Tibial nerve (tissue), 4 donors: ENCODE measurements at regions not wholly inside any gene's neighbourhood (a gene's known extent, or its start where the extent isn't known, plus 50 kb on each side); places are given as distances from the start of the nearest gene placed in this dataset.

Experiments used
- DNase-seq, 2 donors: peaks; one replicate each; pipeline ENCODE4 v3.0.0-alpha.2; 2019; ENCODE audit warnings: low spot score in 2 of 2
- H3K27ac ChIP-seq, 4 donors: fragments of 200-600 bp; sonication (generic) in 3 of 4; one replicate each; pipeline ENCODE4 v1.5.1; 2017 to 2019; ENCODE audit warnings: mild to moderate bottlenecking in 1 of 4
- H3K27me3 ChIP-seq, 2 donors: fragments of 200-600 bp; sonication (generic) in 1 of 2; one replicate each; pipeline versions ENCODE4 v1.5.1 to v1.6.0; 2017 to 2019
- H3K36me3 ChIP-seq, 3 donors: fragments of 200-600 bp; sonication (generic); one replicate each; pipeline ENCODE4 v1.5.1; 2018 to 2019
- H3K4me1 ChIP-seq, 4 donors: fragments of 200-600 bp; sonication (generic) in 3 of 4; one replicate each; pipeline ENCODE4 v1.5.1; 2017 to 2019
- H3K4me3 ChIP-seq, 4 donors: fragments of 200-600 bp; sonication (generic) in 3 of 4; one replicate each; pipeline ENCODE4 v1.5.1; 2017 to 2019; ENCODE audit warnings: mild to moderate bottlenecking in 1 of 4, moderate library complexity in 1 of 4
- H3K9me3 ChIP-seq, 4 donors: fragments of 200-600 bp; sonication (generic) in 3 of 4; one replicate each; pipeline ENCODE4 v1.5.1; 2017 to 2019
- EP300 ChIP-seq, 2 donors: sonication (generic); formaldehyde crosslinking; IDR thresholded peaks; one replicate each; pipeline ENCODE4 v1.6.1; 2017; ENCODE audit warnings: antibody characterized with exemption in 2 of 2, mild to moderate bottlenecking in 1 of 2
- POLR2A ChIP-seq, 2 donors: fragments of 450-650 bp; IDR thresholded peaks; one replicate each; pipeline ENCODE4 v1.6.1; 2017; ENCODE audit warnings: antibody characterized with exemption in 2 of 2, mild to moderate bottlenecking in 2 of 2, moderate library complexity in 2 of 2
- WGBS, 2 donors: methylation state at CpG; one replicate each; pipeline ENCODE4 v1.1.5; 2018; 5-methylcytosine and 5-hydroxymethylcytosine counted together
- TF ChIP-seq, protein P1 (sequence below), 5 experiments: fragments of 200-600 bp in 3 of 5; fragments of 450-650 bp in 2 of 5; sonication (generic) in 3 of 5; IDR thresholded peaks; one replicate each; pipeline ENCODE4 v1.5.1; 2016 to 2019; ENCODE audit warnings: antibody characterized with exemption in 5 of 5, mild to moderate bottlenecking in 3 of 5, moderate library complexity in 2 of 5

DNA sequence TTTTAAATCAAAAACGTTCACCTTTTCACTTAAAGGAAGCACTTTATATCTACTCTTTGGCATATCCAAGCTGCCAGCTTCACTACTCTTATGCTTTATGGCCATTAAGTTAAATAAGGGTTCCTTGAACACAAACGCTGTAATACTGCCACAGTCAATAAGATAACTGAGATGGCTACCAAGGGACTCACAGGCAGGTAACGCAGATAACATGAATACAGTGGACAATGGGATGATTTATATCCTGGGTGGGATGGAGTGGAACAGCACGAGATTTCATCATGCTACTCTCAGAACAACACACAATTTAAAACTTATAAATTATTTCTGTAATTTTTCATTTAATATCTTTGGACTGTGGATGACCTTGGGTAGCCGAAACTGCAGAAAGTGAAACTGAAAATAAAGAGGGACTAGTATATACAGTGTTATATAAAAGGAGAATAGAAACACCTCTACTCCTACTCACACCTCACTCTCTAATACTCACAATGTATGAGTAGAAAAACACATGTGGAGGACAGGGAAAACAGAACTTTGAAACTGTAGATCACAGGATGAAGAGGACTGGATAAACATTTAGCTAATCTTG, 367.3 kb downstream of the C12orf50 start:
- TF ChIP-seq POLR2A (IDR thresholded peaks at IDR 0.05) = no peak
- Histone ChIP-seq H3K9me3 (no peaks in the 10 kb centered on the region), H3K27me3 (no peaks in the 10 kb centered on the region), H3K4me3 (peak overlapping the region in 1 of 4 donors; percentile 6), H3K36me3 (no peaks in the 10 kb centered on the region), H3K4me1 (peaks cover 0 to 8% (median 0%) of the 10 kb centered on the region in 4 donors), H3K27ac (no peak overlapping the region)
- WGBS, 2 donors = 61 to 64% methylated on average over 5 of the region's 5 CpGs
- DNase-seq = no peak

DNA sequence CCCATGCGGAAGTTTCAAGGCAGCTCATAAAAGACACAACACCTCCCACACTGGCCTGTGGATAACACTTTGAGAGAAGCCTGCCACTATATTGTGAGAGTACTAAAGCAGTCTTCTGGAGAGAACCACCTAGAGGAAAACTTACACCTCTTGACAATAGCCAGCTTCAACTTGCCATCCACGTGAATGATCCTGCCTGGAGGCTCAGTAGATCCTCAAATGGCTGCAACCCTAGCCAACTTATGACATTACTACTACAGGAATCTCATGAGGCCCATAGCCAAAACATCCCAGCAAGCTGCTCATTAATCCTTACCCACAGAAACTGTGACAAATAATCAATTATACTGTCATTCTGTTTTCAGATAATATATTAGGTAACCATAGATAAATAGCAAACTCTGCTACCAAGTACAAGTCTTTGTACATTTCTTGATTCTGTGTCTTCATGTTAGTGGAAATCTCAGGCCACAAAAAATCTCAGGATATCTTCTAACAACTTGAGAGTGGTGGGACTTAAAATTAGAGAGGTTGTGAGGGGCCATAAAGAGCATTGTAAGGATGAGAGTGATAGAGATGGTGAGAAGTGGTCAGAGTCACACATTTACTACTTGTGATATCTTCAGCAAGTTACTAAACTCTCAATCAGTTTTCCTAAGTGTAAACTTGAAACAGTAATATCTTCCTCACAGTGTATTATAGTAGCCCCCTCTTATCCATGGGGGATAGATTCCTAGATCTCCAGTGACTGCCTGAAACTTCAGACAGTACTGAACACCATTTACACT, 368.0 kb downstream of the C12orf50 start:
- H3K36me3 ChIP-seq = no peaks in the 10 kb centered on the region
- 68 to 69% methylated on average over 2 of the region's 2 CpGs for WGBS, 2 donors
- no peak overlapping the region for H3K27ac ChIP-seq
- H3K27me3 ChIP-seq = no peaks in the 10 kb centered on the region
- TF ChIP-seq POLR2A (IDR thresholded peaks at IDR 0.05) = no peak
- TF ChIP-seq EP300 (IDR thresholded peaks at IDR 0.05) = no peak
- TF ChIP-seq, protein P1, sequence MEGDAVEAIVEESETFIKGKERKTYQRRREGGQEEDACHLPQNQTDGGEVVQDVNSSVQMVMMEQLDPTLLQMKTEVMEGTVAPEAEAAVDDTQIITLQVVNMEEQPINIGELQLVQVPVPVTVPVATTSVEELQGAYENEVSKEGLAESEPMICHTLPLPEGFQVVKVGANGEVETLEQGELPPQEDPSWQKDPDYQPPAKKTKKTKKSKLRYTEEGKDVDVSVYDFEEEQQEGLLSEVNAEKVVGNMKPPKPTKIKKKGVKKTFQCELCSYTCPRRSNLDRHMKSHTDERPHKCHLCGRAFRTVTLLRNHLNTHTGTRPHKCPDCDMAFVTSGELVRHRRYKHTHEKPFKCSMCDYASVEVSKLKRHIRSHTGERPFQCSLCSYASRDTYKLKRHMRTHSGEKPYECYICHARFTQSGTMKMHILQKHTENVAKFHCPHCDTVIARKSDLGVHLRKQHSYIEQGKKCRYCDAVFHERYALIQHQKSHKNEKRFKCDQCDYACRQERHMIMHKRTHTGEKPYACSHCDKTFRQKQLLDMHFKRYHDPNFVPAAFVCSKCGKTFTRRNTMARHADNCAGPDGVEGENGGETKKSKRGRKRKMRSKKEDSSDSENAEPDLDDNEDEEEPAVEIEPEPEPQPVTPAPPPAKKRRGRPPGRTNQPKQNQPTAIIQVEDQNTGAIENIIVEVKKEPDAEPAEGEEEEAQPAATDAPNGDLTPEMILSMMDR (IDR thresholded peaks at IDR 0.05) = no peak
- peaks cover 0 to 8% (median 0%) of the 10 kb centered on the region in 4 donors for H3K4me1 ChIP-seq
- no peak for DNase-seq
- H3K4me3 ChIP-seq = peak overlapping the region in 1 of 4 donors; percentile 6
- H3K9me3 ChIP-seq = no peaks in the 10 kb centered on the region

DNA sequence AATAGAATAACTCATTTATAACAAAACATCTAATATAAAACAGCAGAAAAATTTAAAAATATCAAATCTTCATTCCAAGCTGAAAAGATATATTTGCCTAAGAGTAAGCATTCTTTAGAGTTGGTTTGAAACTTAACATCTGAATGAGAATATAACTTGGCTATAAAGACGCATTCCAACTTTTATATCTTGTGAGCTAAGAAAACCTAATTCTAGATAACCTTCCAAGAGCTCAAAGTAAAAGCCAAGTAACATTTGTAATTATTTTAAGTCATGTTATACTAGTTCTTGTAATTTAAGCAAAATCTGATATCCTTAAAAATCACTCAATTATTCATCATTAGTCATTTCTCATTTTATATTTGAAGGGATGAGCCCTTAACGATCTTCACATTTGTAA, 368.9 kb downstream of the C12orf50 start:
- Histone ChIP-seq H3K27me3 (no peaks in the 10 kb centered on the region), H3K36me3 (no peaks in the 10 kb centered on the region), H3K4me1 (peaks cover 0 to 8% (median 0%) of the 10 kb centered on the region in 4 donors), H3K4me3 (no peak overlapping the region), H3K9me3 (no peaks in the 10 kb centered on the region), H3K27ac (no peak overlapping the region)
- TF ChIP-seq, protein P1 (IDR thresholded peaks at IDR 0.05) = no peak
- TF ChIP-seq EP300 (IDR thresholded peaks at IDR 0.05) (no peak), POLR2A (IDR thresholded peaks at IDR 0.05) (no peak)
- DNase-seq = no peak
- WGBS, 2 donors = 77 to 83% methylated on average over 2 of the region's 2 CpGs

DNA sequence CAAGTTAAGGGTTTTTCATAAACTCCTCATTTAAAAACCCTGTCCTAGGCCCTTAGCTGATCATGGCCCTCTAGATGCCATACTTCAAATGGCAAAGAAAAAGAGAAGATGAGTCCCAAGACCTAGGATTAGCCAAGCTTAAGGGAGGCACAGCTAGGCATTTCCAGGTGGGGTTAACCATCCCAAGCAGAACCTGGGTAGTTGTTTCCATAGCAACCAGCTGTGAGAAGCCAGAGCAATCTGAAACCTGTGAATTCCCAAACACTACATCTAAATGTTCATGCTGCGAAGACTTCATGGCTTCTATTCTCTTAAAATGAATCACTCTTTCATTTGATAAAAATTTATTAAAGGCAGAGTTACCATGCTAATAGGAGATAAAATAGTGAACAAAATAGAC, 372.9 kb downstream of the C12orf50 start:
- 96 to 100% methylated on average over 1 of the region's 1 CpG for WGBS, 2 donors
- H3K27me3 ChIP-seq = no peaks in the 10 kb centered on the region
- TF ChIP-seq EP300 (IDR thresholded peaks at IDR 0.05) (no peak), POLR2A (IDR thresholded peaks at IDR 0.05) (no peak)
- TF ChIP-seq, protein P1 (IDR thresholded peaks at IDR 0.05) = no peak

DNA sequence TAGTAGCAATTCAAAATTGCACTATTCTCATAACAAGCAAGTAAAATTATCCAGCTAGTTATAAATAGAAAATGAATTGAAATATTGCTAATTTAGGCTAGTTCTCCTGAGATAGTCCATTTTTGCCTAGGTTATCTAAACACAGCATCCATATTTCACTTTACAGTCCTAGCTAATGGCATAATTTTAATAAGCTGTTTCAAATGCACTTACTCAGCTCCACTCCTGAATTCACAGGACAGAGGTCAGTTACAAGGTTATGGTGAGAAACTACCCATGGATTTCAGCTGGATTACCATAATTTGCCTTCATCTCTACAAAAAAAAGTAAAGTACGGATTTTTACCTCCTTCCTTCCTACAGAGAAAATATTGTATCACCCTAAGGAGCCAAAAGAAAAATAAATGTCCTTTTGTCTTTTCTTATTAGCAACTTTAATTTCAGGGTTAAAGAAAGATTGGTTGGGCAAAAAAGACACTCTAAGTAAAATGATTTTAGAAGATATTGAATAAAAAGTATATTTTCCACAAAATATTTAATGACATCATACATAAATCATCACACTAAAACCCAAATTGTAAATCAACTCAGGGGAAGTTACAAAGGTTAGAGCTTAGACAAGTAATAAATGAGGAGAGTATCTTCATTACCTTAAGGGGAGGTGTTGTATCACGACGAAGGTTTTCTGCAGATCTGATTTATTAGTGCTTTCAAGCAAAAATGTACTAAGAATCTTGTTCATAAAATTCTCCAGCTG, 377.4 kb downstream of the C12orf50 start:
- H3K9me3 ChIP-seq = no peaks in the 10 kb centered on the region
- H3K4me1 ChIP-seq = no peaks in the 10 kb centered on the region
- no peaks in the 10 kb centered on the region for H3K36me3 ChIP-seq
- no peak overlapping the region for H3K27ac ChIP-seq
- H3K27me3 ChIP-seq = no peaks in the 10 kb centered on the region
- WGBS, 2 donors = 73 to 77% methylated on average over 3 of the region's 3 CpGs
- H3K4me3 ChIP-seq = no peak overlapping the region
- TF ChIP-seq, protein P1 (IDR thresholded peaks at IDR 0.05) = no peak
- TF ChIP-seq EP300 (IDR thresholded peaks at IDR 0.05) (no peak), POLR2A (IDR thresholded peaks at IDR 0.05) (no peak)
- no peak for DNase-seq

More for the DNA sequence above, 372.9 kb downstream of the C12orf50 start:
- H3K4me1 ChIP-seq = peaks cover 0 to 2% (median 0%) of the 10 kb centered on the region in 4 donors
- no peak overlapping the region for H3K27ac ChIP-seq
- no peaks in the 10 kb centered on the region for H3K36me3 ChIP-seq
- H3K9me3 ChIP-seq = no peaks in the 10 kb centered on the region
- no peak overlapping the region for H3K4me3 ChIP-seq
- DNase-seq = no peak
